NOMO-1 treated with DMSO at 0.1 percent for 48 hours (cell line): ENCODE measurements at regions not wholly inside any gene's neighbourhood (a gene's known extent, or its start where the extent isn't known, plus 50 kb on each side); places are given as distances from the start of the nearest gene placed in this dataset.
A peak's percentile ranks its signal among the peaks of the same experiment; 100 is the strongest.
"Not testable (repeated sequence)": the region's sequence is repeated elsewhere in the genome, so short reads cannot be mapped to it uniquely, and the experiment has no call there.

Experiments
- DNase-seq: peaks from one replicate; lab custom pipeline; 2025; ENCODE audit not compliant: unreplicated experiment; lab: John Stamatoyannopoulos, UW

DNA sequence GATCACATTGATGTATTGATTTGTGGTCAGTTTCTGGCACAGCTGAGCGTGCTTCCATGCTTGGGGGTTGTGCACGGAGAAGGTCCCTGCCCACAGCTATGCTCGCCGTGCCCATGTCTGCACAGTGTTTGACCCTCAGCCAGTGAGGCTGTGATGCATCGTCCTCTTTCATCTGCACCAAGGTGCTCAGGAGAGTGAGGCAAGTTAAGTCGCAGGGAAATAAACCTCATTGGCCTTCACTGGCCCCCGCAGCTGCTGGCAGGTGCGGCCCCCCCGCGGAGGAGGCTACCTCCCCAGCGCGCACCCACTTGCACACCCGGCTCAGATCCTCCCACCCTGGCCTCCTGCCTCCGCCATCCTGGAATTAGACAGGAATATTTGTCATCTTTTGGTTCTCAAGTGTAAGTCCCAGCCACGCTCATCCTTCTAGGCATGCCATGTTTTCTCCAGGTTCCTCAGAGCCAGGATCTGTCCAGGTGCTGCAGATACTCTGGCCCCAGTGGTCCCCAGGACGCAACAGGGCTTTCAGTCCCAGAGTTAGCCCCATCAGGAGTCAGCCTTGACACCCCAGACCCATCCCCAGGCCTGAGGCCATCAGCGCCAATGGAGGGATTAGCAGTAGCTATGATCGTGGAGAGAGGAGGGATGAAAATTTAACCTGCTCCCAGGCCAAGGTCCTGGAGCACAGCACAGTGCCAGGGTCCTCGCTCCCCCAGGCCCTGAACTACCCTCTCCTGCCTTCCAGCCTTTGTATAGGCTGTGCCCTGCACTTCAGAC lies 93.7 kb downstream of the OAT start:
- no peak for DNase-seq

- no peak for DNase-seq
These were observed 94.3 kb downstream of the OAT start for GRCh38 chr10:124324451-124324850.

DNA sequence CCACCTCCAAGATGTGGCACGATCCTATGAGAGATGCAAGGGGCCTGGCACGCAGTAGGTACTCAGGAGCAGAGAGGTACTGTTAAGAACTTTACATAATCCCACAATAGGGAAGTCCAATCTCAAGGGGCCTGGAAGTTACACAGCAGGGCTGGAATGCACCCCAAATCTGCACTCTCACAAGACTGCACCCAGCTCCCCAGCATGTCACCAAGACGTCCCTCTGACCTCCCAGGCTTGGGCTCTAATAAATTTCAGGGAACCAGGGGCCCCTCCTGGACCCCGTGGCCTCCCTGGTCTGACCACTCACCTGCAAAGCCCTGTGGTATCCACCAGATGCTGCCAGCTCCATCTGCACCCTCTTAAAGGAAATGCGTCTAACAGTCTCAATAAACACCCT lies 94.9 kb downstream of the OAT start:
- no peak for DNase-seq

- DNase-seq: no peak
These were observed 95.5 kb downstream of the OAT start for GRCh38 chr10:124323111-124323725.

GRCh38 chr10:124322191-124322980 lies 96.3 kb downstream of the OAT start:
- DNase-seq: no peak

GRCh38 chr10:124321433-124322089 lies 97.2 kb downstream of the OAT start:
- no peak for DNase-seq

GRCh38 chr10:124320778-124321432 lies 97.8 kb downstream of the OAT start:
- no peak for DNase-seq

DNA sequence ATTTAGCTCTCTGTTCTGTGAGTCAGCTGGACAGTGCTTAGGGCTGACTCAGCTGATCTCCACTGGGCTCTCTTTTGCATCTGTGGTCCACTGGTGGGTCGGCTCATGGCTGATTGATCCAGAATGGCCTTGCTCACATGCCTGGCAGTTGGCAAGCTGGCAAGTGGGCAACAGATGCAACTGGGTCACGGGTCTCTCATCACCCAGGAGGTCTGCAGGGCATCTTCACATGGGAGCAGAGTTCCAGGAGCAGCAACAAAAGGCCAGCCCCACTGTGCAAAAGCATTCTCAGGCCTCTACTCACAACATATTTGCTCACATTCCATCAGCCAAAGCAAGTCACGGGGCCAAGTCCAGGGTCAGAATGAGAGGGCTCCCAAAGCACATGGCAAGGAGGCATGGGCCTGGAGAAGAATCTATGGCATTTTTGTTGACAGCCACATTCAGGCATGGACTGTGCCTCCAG lies 98.8 kb downstream of the OAT start:
- no peak for DNase-seq

DNA sequence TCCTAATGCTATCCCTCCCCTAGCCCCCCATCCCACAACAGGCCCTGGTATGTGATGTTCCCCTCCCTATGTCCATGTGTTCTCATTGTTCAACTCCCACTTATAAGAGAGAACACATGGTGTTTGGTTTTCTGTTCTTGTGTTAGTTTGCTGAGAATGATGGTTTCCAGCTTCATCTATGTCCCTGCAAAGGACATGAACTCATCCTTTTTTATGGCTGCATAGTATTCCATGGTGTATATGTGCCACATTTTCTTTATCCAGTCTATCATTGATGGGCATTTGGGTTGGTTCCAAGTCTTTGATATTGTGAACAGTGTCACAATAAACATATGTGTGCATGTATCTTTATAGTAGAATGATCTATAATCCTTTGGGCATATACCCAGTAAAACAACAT lies 99.2 kb downstream of the OAT start:
- not testable (repeated sequence) for DNase-seq

- no peak for DNase-seq
These were observed 99.9 kb downstream of the OAT start for GRCh38 chr10:124318811-124319210.

DNA sequence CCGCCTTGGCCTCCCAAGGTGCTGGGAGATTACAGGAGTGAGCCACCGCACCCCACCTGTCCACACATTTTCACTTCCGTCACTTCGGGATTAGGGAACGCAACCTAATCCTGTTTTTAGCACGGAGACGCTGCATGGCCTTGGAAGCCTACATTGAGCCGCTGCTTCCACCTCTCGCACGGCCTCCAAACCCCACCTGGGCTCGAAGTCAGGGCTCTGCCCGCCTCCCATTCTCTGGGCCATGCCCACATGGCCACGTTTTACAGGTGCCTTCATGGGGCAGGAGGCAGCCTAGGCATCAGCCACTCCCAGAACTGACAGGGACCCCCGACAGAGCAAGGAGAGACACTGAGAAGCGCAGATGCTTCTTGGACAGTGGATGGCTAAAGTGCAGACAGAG lies 100.6 kb downstream of the OAT start:
- no peak for DNase-seq

DNA sequence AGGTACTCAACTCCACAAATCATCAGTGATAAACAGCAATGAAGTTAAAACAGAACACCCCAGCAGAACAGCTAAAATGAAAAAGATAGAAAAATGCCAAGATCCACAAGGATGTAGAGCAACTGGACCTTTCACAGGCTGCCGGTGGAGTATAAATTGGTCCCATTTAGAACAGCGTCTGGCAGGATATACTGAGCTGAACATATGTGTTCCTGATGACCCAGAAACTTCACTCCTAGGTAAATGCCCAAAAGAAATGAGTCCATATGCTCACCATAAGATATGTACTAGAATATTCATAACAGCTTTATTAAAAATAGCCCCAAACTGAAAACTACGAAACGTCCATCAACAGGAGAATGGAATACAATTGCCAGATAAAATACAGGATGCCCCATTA lies 102.4 kb downstream of the OAT start:
- DNase-seq: no peak

DNA sequence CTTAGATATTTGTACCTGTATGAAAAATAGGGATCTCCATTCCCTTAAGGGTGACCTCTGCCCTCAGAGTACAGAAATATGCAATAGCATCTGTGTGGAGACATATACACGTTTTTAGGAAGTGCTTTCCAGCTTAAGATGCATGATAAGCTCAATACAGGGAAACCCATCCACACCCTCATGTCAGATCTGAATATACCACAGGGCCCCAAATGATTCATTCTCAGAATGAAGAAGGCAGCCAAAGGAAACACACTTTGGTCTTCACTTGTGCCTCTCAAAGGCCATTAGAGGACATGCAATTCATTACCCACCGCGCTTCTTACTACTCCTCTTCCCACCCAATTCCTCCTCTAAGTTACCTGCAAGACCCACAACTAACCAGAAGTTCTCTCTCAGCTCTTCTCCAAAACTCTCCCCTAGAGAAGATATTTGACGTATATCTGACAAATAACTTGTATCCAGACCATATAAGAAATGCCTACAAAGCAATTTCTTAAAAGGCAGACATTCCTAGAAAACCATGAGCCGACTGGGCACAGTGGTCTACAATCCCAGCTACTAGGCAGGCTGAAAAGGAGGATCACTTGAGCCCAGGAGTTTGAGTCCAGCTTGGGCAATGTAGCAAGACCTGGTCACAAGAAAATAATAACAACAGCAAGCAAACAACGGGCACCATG lies 103.0 kb downstream of the OAT start:
- peak; percentile 10 for DNase-seq

DNA sequence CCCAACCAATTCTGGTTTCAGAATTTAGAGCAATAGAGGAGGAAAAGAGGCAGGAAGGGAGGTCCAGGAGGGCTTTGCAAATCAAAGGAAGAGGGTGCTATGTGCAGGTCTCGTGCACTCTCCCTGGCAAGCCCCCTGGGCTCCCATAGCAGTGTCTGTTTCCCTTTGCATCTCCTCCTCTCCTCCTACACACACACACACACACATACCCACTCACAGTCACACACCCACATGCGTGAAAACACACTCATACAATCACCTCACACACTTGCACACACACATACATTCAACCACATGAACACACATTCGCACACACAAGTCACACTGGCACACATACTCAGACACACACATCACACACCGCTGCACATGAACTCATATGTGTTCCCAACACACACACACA lies 105.3 kb downstream of the OAT start:
- no peak for DNase-seq

- no peak for DNase-seq
These were observed 109.9 kb downstream of the OAT start for GRCh38 chr10:124308811-124309210.

DNA sequence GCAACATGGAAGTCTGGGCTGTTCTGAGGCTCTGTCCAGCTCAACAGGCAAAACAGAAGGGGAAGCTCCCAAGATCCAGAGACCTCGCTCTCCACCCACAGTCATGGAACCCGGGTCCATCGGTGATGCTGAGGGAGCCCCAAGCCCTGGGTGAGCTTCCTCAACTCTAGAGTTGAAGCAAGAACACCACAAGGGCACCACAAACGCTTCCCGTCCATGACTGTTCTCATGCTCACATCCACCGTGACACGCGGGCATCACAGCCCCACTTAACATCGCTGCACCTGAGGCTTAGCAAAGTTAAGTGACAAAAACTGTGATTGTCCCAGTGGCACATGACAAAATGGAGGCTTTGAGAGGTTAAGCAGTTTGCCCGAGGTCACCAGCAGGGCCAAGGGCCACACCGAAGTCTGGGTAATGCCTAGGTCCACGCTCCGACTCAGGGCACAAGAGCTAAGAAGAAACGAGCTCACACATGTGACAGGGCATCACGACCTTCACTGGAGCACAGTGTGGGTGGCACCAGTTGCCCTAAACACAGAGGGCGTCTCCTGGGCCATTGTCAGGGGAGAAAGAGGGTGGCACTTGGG lies 110.6 kb downstream of the OAT start:
- DNase-seq: no peak

DNA sequence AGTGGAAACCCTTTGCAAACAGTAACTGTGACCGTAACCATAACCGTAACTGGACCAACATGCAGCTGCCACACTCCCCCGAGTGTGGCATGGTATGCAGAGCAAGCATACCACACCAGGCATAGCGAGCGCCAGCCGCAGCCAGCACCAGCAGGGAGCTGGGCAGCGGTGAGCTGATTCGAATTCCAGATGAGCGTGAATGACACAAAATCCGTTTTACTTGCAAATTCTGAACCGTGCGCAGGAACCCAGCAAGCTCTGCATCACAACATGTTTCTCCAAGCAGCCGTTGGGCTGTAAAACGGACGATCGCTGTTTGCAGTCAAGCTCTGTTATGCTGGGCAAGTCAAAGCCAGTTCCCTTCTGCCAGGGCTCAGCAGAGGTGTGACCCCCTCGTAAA lies 111.1 kb downstream of the OAT start:
- DNase-seq: no peak

GRCh38 chr10:124306922-124307371 lies 111.8 kb downstream of the OAT start:
- peak; percentile 89 for DNase-seq

DNA sequence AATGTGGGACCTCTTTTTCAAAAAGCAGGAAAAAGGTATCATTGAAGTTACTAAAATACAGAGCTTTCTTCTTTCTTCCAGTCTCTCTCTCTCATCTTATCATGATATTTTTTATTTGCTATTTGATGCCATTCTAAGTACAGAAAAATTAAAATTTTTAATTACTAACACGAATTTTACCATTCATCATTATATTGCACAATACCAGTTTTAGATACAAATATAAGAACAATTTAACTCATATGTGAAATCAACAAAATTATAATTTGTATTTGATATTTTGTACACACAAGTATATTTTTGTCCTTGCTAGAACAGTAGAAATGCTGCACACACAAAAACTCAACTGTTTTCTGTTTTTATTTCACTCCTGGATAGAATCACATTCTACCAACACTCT lies 112.2 kb downstream of the OAT start:
- DNase-seq: no peak

GRCh38 chr10:124305984-124306383 lies 112.7 kb downstream of the OAT start:
- DNase-seq: no peak
